WI38 (cell line): ENCODE measurements at regions not wholly inside any gene's neighbourhood (a gene's known extent, or its start where the extent isn't known, plus 50 kb on each side); places are given as distances from the start of the nearest gene placed in this dataset.

Source experiments
- H3K4me3 ChIP-seq: 2 replicates; pipeline ENCODE4 v1.5.1; 2011; ENCODE audit warnings: low read depth, mild to moderate bottlenecking, control low read depth, low read length
- TF ChIP-seq, protein P1 (sequence below): IDR thresholded peaks from 2 replicates; pipeline ENCODE4 v1.5.1; 2012; ENCODE audit warnings: low read depth, mild to moderate bottlenecking, control low read depth, low read length

- TF ChIP-seq, protein P1, sequence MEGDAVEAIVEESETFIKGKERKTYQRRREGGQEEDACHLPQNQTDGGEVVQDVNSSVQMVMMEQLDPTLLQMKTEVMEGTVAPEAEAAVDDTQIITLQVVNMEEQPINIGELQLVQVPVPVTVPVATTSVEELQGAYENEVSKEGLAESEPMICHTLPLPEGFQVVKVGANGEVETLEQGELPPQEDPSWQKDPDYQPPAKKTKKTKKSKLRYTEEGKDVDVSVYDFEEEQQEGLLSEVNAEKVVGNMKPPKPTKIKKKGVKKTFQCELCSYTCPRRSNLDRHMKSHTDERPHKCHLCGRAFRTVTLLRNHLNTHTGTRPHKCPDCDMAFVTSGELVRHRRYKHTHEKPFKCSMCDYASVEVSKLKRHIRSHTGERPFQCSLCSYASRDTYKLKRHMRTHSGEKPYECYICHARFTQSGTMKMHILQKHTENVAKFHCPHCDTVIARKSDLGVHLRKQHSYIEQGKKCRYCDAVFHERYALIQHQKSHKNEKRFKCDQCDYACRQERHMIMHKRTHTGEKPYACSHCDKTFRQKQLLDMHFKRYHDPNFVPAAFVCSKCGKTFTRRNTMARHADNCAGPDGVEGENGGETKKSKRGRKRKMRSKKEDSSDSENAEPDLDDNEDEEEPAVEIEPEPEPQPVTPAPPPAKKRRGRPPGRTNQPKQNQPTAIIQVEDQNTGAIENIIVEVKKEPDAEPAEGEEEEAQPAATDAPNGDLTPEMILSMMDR: no peak
Observed at GRCh38 chr1:53408755-53409129, 50.5 kb upstream of the DMRTB1 start.

DNA sequence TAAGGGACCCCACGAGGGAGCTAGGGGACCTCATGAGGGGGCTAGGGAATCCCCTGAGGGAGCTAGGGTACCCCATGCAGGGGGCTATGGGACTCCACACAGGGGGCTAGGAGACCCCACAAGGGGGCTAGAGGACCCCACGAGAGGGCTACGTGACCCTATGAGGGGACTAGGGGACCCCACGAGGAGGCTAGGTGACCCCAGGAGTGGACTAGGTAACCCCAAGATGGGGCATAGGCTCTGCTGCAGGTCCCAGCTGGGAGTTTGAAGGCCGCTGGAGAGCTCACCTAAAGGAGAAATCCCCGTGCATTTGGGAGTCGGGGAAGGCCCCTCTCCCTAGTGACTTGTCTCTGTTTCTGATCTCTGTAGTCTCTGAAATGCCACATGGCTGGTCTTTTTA, 50.0 kb upstream of the DMRTB1 start:
- H3K4me3 ChIP-seq: no peak overlapping the region
- TF ChIP-seq, protein P1: no peak

More at GRCh38 chr1:53408755-53409129, 50.5 kb upstream of the DMRTB1 start:
- H3K4me3 ChIP-seq: no peak overlapping the region
